Pulmonary artery endothelial cell (primary cell): ENCODE measurements at regions not wholly inside any gene's neighbourhood (a gene's known extent, or its start where the extent isn't known, plus 50 kb on each side); places are given as distances from the start of the nearest gene placed in this dataset.

Source experiments
- DNase-seq: peaks from one replicate; pipeline ENCODE4 v3.0.0-alpha.2; 2011; ENCODE audit warnings: low read depth, low spot score

DNA sequence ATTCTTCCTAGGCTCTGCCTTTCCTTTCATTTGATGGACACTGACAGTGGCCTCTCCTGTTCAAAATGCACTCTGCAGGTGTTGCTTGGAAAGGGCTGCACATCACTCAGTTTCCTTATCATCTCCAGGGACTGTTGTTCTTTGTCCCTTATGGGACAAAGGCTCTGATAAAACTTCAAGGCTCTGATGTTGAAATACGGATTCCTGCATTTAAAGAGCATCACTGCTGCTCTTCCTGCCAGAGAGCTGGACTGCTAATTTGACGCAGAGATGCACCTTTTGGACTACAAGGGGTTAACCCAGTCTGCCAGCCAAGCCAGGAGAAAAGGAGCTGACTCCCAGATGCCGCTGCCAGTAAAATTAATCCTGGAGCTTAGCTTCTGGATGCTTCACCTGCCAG is 952.1 kb downstream of the DIAPH3 start:
- DNase-seq: no peak

DNA sequence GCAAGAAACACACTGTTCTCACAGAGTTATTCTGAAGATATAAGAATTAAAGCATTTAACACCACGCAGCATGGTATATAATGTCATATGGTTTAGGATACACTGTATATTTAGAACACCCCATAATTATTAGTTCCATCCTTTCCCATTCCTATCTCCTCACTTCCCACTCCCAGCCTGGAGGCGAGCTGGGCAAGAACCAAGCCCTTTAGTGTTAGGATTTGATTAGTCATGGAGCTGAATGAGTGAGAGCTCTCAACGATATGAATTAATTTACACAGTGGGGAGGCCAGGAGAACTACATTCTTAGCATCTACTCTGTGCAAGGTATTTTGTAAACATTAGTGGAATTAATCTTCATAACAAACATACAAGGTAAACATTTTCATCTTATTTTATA is 934.3 kb downstream of the DIAPH3 start:
- no peak for DNase-seq

DNA sequence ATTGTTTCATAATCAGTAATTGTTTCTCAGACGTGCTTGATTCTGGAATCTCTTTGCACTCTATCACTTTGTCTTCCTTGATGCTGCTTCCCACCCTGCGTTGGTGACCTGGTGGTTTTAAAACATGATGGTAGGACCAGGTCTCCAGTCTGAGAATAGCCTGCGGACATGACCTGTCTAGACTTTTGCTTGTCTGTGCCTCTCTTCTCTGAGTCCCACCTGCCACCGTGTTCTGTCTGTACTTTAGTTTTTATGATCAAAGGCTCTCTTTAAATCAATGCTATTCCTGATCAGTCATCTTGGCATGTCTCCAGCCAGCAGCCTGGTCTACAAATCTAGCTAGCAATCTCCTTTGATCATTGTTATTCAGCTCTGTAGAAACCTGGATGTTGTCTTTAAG is 933.9 kb downstream of the DIAPH3 start:
- DNase-seq: no peak

DNA sequence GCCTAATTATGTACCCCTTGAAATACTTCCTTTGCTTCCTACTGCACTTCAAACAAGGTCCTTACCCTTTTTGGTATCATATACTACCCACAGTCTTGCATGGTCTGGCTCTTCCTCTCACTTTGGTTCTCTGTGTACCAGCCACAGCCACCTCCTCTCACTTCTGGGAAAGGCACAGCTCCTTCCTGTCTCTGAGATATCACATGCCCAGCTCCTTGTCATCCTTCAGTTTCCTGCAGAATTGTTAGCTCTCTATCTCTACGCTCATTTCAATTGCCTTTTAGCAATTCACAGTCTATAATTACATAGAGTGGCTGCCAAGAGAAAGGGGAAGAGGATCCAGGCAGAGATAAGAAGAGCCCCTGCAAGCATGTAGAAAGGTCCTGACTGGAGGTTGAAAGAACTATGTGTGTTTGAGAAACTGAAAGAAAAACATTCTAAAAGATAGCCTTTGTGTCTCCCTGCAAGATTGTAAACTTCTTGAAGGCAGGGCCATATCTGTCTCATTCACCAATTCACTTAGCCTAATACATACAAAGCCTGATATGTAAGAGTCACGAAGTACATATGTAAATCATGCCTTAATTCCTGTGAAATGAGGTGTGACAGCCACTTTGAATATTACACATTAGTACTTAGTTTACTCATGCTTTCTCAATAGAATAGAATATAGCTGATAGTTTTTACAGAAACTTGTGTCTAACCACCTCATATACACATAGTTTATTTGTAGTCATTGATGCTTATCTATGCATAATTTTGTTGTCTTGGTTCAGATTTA is 933.1 kb downstream of the DIAPH3 start:
- no peak for DNase-seq

DNA sequence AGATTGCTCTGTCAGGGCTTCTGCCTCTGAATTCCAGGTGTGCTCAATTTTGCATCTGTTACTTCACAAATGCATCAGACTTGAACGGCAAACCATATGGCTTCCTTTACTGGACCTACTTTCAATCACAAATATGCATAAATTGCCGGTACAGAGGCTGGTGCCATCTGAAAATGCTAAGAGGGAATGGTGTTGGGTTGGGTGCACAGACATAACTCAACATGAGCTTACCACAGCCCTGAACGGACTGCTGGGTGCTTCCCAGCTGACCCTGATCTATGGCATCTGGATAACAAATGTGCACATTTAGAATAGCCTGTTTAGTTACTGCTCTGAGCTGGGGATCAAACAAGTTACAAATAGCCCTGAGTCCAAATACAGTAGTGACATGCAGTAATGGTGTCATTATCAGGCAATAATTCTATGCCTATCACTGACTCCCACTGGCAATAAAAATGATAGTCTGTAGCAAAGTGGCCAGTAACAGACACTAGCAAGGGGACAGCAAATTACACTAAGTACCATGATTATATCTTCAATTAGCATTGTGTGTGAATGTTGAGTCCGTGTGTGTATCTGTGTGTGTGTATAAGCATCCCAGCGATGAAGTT is 927.3 kb downstream of the DIAPH3 start:
- DNase-seq: no peak

DNA sequence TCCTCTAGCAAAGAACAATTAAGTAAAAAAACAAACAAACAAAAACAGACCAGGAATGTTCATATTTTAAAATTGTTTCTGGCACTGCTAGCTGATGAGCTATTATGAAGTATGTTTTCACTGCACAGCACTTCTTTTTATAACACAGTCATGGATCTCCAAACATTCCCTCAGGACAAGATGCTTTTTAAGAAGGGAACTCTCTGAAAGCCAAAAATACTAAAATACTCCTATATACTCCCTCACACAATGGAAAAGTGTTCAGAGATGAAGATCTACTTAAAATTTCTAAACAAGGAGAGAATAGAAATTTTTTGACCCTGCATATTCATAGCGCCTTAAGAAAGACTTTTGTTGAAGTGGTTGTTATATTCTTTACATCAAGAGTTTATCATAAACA is 926.8 kb downstream of the DIAPH3 start:
- DNase-seq: no peak

DNA sequence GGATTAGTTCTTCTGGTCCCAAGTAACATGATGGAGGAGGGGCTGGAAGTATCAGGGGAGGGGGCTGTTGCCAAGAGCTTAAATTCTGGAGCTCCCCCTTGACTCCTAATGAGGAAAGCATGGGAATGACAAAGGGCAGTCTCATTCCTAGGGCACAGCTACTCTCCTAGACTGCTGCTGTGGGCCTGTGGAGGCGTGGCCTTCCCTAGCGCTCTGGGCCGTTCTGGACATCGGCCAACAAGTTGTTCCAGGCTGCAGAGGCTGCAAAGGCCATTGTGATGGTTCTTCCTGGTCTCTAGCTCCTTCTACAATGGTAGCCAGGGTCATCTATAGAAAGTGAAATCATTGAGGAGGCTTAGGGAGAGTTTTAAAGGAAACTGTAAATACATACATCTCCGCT is 916.6 kb downstream of the DIAPH3 start:
- no peak for DNase-seq

DNA sequence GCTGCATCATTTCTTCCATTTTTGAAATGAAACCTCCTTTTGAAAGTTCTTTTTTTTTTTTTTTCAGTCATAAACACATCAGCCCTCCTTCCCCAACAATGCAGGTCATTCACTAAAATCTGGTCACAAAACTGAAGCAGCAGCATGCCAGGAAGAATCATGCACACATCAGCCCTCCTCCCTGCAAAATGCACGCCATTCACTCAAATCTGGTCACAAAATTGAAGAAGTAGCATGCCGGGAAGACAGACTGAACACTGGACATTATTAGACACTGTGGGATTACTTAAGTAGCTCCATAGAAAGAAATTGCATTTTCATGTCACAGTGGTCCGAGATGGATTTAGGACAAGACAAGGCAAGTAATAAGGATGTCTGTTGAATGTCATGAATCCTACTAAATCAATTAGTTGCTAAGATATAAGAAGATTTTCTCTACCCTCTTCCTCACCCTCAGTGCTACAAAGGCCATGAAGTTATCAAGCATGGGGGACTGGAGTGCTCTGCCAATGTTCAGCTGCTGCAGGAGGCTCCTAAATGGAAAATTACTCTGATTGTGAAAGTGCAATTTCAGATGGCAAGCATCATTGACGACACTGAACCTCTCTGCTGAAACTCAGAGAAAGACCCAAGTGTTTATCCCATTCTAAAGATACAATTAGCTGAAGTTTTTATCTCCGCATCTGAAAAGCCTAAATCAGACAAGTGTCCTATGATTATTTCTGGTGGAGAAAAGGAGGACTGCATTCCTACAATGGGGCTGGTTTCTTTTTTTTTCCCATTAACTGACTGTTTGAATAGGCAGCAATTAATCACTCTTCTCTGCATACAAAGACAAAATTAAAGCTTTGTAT is 913.2 kb downstream of the DIAPH3 start:
- DNase-seq: no peak

DNA sequence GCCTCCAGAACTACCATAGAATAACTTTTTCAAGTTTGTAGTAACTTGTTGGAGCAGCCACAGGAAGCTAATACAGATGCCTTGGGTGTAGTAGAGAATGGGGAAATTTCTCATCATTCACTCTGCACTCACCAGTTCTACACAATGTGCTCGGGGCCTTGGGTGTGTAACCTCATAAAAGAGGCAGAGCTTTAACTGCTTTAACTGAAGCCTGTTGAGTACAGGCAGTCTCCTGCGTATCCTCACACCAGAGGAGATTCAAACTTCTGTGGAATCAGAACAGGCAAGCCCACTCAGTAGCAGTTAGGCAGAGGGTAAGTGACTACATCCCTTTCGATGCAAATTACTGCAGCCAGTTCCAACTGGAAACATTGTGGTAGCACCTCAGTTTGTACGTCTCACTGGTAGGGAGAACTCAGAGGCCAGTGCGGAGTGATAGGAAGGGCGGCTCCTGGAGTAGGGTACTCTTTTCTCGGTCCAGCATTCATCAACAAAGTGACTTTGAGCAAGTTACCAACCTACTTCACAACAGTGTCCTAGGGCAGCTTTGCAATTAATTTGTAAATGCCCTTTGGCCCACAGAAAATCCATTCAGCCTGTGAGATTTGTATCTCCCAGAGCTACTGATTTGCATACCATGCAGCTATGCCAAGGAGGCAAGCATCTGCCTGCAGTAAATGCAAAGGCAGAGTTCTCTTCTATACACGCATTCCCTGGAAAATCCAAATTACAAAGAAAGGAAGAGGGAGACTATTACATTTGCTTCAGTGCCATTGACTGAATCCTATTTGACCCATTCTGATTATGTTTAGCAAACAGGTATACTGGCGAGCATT is 904.3 kb downstream of the DIAPH3 start:
- no peak for DNase-seq

DNA sequence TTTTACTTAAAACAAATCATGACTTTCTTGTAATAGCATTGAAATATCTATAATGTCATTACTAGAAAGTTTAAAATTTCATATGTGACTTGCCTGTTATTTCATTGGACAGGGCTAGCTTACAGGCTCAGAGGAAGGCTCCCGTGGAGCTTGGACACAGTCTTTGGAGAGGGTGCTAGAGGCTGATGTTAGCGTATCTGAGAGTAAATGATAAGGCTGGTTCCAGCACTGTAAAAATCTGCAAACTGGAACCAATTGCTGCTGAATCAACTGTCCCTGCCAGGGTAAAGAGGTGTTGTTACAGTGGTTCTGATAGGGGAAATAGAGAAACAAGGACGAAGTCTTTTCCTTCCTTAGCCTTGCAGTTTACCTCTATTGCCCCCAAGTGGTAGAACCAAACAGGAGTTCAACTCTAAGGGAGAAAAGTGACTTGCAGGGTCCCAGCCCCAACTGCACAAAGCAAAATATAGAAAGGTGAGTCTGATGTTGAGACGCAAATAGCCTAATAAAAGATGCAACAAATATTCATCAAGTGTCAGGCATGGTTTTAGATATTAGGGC is 901.7 kb downstream of the DIAPH3 start:
- no peak for DNase-seq

DNA sequence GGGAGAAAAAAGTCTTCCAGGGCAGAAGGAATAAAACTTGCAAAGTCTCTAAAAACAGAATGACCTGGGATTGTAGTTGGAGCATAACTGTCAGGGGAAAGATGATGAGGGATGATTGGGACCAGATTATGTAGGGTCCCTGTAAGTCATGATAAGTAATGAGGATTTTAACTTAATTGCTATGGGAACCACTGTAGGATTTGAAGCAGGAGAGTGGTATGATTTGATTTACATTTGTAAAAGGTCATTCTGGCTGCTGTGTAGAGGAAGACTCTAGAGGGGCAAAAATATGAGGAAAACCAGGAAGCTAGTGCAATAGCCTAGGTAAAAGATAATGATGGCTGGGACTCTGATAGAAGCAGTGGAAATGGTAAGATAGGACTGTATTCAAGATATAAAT is 900.2 kb downstream of the DIAPH3 start:
- DNase-seq: no peak

DNA sequence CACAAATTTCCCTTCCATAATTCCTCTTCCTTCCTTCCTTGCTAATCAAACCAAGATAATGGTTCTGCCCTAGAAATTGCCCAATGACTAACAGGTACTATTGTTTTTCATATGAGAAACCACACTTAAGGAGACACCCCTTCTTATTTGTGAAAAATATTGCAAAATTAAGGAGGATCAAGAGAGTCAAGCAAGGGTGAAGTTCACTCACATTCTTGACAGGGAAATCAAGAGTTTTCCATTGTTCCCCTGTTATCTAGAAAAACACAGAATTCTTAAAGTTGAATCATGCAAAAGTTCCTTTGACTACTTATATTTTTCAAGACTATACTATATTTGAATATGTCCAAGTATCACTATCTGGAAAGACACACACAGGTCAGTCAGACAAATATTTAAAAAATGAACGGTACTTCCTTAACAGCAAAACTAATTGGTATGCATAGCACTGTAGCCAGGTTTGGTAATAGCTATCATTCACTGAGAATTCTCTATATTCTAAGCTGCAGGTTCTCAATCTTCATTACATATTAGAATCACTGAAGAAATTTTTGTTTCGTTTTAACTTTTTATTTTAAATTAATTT is 897.2 kb downstream of the DIAPH3 start:
- peak; percentile 68 for DNase-seq

DNA sequence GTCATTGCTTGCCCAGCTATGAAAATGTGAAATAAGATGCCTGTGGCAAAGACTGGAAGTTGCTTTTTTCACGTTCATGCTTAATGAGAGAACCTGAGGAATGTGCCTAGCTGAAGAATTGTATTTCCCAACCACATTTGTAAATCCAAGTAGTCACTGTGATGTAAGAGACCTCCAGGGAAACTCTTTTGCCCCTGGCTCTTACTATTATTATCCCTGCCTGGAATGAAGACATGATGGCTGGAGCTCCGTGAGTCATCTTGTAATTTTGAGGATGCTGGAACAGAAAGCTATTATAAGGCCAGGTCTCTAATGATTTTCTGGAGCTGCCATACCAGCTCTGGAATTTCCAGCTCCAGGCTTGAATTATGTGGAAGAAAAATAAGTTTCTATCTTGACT is 894.3 kb downstream of the DIAPH3 start:
- no peak for DNase-seq

DNA sequence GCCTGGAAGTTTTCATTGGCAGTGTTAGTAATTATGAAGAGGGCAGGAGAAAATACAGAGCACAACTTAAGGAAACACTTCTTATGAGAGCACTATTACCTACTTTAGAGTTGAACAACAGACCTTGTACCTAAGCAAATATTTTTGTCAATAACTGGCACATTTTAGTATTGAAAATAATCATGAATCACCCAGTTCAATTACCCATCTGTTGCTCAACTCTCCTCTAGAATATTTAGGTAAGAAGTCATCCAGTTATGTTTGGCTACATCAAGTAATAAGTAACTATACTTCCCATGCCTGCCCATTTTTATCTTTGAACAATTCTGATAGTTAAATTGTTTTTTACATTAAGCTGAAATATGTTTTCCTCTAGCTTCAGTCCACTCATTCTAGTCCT is 893.4 kb downstream of the DIAPH3 start:
- DNase-seq: no peak

DNA sequence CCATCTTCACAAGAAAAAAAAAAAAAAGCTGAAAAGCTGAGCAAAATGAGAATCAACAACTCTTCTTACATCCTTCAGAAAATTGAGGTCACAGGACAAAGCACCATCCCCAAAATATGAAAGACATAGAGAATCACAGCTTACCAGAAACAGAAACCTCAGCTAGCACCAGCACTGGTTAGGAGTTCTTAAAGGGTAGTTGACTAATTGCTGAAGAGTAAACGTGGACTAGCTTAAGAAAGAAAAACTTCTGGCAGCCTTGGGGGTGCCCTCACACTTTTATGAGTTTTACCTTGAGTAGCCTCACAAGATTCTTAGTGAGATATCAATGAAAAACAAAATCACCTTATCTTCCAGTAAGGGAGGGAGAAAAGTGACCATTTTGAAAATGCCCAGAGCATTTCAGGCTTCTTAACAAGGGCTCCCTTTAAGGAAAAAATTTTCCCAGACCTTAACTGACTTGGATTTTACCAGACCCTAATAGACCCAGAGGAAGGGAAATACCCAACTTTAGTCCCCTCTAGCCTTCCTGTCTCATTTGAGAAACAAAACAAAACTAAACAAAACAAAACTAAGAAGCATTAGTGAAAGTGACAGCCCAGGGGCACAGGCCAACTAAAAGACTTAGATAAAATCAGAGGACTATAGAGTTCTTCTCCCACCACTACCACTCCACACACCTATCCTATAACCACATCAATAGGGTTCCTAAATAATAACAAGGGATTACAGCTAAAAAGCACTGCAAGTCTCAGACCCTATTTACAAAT is 888.6 kb downstream of the DIAPH3 start:
- no peak for DNase-seq

DNA sequence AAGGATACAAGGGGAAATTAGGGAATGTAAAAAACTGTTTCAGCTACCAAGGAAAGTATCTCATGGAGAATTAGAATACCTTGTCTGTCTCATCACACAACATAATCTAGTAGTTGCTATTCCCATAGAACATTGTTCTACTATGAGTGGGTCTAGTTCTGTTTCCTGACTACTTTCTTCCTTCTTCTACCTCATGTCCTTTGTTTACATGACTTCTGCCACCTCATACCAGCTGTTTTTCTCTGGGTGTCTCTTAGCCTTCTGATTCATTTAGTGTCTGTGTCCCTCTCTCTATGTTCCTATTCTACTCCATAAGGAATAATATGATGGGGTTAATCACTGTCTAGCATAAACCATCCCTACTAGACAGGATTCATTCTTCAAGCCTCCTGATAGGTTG is 887.3 kb downstream of the DIAPH3 start:
- DNase-seq: no peak

DNA sequence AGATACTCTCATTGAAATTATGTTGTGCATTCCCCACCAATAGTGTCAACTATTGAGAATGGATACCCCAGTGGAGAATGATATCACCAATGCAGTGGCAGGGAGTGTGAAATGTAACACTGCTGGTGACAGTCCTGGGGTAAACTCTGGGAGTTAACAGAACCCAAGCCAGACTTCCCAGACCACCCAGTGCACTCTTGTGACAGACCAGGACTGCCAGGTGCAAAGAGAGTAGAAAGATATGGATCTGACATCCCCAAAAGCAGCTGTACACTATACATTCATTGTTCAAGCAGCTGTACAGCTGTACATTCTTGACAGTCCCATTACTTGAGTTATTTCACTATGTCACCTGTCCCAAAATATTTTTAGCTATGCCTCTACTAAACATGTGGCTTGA is 886.6 kb downstream of the DIAPH3 start:
- DNase-seq: no peak

DNA sequence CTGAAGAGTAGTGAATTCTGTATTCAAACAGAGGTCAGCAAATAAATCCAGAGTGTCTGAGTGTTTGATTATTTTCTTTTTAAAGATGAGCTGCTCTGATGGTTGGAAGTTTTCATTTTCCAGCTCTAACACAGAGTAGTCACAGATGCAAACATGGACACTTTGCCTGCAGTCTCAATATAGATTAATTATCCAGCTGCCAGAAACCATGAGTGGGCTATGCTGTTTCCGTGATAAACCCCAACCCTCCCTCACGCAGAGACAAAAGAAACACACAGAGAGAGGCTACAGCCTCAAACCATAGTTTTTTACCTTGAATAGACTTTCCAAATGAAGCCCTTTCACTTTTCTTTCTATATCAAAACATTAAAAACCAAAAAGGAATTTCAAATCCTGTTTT is 884.7 kb downstream of the DIAPH3 start:
- DNase-seq: no peak

DNA sequence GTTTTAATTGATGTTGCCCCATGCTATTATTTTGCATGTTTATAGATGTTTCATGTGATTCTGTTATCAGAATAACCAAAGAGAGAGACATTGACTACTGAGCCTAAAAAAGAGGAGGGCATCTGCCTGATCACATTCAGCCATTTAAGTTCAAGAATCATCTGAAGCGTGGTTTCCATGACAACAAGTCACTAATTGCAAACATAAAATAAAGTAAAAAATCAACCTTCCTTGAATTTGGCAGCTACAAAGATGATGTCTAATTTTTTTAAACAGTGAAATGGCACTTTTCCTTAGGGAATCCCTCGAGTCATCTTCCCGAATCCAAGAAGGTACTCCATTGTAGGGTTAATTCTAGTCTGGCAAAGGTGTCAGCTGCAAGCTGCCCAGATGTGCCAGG is 884.2 kb downstream of the DIAPH3 start:
- DNase-seq: no peak

DNA sequence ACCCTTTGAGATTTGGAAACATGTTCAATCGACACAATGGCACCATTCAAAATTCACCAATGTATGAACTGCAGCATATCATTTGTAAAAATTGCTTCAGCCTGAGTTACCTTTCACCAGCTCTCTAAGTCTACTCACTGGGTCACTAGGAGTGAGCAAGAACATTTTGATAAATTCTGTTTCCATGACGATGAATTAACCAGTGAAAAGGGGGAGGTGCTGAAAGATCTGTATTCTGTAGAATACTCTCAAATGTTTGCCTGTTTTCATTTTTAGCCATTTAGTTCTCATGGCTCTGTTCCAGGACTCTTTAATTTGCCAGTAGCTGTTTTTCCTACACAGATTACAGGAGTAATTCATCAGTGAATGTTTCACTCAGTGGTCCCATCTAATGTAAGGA is 883.4 kb downstream of the DIAPH3 start:
- no peak for DNase-seq
